ENCODE measurements at regions not wholly inside any gene's neighbourhood (a gene's known extent, or its start where the extent isn't known, plus 50 kb on each side); places are given as distances from the start of the nearest gene placed in this dataset.

GRCh38 chr13:89862011-89862690, 1485.3 kb upstream of the MIR17HG start:
- DNase-seq: no peak

- no peak for DNase-seq
Observed at GRCh38 chr13:89862691-89863036, 1484.8 kb upstream of the MIR17HG start.

DNA sequence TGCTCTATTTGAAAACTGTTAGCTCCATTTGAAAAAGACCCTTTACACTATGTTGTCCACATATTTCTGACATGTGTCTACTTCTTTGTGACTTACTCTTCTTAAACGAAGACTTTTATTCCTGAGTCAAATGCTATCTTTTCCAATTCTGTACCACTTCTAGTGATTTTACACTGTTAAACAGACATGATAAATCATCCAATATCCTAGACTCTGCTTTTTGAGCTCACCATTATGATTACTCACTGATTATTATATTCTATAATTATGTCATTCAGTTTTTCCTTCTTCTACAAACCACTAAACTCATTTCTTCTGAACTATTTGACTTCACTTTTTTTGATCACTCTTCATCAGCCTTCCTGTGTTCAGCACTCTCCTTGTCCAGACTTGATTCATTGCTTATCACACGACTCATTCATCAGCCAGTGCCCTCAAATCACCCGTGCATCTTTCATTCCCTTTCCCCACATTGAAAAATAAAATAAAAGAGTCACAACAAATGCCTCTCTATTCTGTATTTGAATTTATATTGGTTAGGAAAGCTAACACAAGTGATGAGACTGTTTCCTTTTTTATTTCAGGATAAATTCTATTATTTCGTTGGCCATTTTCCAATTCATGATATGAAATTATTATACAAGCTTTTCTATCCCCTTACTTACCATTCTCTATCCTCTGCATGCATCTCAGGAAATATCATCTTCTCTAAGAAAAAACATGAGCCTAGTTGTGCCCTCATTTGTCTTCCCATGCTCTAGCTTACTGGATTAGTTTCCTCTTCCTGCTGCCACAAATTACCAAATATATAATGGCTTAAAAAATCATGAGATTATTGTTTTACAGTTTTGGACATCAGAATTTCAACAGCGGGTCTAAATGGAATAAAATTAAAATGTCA, 1482.1 kb upstream of the MIR17HG start:
- no peak for DNase-seq

DNA sequence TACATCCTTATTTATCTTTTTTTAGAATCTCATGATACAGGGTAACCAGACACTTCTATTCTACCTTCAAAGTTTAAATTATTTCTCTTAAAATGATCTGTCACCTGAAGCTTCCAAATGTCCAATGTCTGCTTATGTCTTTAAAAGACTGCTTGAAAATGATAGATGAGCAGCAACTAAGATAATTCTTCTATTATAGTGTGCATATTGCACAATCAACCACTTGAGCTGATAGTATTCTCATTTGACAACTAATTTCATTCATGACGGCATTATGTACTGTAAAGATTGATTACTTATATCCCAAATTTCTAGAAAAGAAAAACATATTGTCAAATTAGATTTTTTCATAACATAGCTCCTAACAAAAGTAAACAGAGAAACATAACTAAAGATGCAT, 1478.2 kb upstream of the MIR17HG start:
- no peak for DNase-seq

GRCh38 chr13:89878904-89879303, 1468.6 kb upstream of the MIR17HG start:
- DNase-seq: no peak

DNA sequence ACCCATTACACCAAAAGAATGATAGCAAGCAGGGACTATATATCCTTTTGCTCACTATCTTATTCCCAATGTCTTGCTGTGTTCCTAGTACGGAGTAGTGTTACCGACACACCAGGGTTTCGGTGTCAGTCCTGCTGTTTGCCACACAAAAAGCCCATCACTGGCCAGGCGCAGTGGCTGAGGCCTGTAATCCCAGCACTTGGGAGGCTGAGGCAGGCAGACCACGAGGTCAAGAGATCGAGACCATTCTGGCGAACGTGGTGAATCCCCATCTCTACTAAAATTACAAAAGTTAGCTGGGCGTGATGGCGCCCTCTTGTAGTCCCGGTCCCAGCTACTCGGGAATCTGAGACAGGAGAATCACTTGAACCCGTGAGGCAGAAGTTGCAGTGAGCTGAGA, 1467.3 kb upstream of the MIR17HG start:
- no peak for DNase-seq

DNA sequence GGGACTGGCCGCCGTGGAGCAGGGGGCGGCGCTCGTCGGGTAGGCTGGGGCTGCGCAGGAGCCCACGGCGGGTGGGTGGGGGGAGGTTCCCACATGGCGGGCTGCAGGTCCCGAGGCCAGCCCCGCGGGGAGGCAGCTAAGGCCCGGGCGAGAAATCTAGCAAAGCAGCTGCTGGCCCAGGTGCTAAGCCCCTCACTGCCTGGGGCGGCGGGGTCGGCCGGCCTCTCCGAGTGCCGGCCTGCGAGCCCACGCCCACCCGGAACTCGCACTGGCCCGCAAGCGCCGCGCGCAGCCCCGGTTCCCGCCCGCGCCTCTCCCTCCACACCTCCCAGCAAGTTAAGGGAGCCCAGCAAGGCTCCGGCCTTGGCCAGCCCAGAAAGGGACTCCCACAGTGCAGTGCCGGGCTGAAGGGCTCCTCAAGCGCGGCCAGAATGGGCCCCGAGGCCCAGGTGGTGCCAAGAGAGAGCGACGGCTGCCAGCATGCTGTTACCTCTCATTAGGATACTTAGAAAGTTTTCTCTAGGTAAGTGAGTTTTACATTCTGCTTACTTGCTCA, 1463.5 kb upstream of the MIR17HG start:
- DNase-seq: no peak

- DNase-seq: no peak
Observed at GRCh38 chr13:89890806-89891205, 1456.7 kb upstream of the MIR17HG start.

GRCh38 chr13:89891416-89891815, 1456.1 kb upstream of the MIR17HG start:
- no peak for DNase-seq

DNA sequence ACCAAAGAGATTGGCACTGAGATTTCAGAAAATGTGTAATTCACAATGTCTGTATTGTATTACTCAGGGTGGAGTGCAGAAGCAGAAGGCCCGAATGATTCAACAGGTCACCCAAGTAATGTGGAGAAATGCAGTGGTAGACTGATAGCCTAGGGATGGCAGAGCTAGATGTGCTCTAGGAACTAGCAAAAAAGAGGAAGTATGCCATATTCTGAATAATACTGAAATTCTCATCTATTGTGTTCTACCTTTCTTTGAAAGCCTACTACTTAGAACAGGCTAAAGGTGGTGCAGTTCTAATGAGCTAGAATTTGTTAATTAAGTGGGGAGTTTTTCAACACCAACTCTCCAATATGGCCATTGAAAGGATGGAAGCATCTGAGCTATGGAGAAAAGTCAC, 1449.8 kb upstream of the MIR17HG start:
- no peak for DNase-seq

- no peak for DNase-seq
Observed at GRCh38 chr13:89899302-89900103, 1448.0 kb upstream of the MIR17HG start.

- DNase-seq: no peak
Observed at GRCh38 chr13:89900104-89900765, 1447.3 kb upstream of the MIR17HG start.

DNA sequence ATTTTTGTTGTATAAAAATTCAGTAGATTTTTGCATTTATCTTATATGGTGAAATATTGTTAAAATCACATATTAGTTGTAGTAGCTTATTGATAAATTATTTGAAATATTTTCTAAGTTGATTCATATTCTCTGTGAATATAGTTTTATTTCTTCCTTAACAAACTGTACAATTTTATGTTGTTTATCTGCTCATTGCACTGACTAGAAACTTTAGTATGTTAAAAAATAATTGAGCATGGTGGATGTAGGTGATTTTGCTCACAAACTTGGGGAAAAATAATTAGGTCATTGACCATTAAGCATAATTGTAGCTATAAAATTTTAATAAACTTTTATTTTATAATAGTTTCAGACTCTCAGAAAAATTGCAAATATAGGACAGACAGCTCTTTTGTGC, 1445.3 kb upstream of the MIR17HG start:
- DNase-seq: no peak

DNA sequence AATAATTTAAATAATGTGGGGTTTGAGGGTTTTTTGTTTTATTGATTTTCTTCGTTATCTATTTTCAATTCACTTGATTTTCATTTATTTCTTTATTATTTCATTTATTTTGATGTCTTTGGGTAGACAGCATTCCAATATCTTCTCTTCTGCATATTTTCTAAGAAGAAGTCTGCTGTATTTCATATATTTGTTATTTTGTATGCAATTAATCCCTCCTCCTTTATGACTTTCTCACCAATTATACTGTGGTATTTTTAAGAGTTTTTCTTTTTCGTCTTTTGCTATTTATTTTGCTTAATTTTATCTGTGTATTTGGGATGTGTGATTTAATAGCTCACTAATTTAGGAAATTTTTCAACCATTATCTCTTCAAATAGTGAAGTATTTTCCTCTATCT, 1444.4 kb upstream of the MIR17HG start:
- DNase-seq: no peak

DNA sequence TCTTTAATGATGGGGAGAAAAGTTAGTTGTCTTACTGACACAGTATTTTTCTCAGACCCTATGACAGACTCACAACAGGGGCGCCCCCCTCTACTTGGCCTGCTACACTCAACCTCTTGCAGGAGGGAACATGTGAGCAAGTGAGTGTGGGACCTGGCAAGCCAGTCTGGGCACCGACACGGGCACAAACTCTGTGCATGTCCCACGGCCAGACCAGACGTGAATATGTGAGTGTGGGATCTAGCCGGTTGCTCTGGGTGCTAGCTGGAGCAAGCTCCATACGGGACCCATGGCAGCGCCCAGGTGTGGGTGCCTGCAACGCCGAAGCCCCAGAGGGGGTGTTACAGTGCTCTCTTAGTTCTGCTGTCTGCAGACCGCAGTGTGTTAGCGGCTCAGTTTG, 1437.3 kb upstream of the MIR17HG start:
- DNase-seq: no peak

DNA sequence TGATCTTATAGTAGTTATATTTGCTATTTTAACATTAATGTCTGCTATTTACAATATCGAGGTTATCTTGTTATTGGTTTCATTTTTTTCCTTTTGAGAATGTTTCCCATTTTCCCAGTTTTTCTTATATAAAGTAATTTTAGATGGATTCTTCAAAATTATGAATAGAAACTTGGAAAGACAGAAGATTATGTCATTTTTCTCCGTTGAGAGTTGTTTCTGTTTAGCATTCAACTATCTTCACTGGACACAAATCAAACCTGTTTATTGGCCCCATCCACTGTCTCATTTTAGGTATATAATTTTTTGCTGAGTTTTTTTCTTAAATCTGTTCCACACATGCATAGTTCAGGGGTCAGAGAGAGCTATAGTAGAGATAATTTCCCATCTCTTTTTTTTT, 1430.9 kb upstream of the MIR17HG start:
- DNase-seq: no peak

DNA sequence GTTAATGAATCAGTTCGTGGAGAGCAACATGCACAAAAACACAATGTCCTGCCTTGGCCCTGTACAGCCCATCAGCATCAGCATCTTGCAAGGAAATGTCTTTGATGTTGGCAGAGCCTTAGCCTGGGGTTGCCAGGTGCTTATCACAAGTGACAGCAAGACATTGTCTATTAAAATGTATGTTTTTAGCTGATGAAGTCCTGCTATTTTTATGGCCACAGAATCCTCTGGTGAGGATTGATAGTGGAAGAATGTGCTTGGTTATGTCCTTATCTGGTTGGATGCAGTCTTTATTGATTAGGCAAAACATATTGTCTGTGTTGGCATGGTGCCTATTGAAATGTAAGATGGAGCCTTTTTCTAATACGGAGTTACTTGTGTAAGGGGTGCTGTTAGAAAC, 1427.0 kb upstream of the MIR17HG start:
- no peak for DNase-seq

DNA sequence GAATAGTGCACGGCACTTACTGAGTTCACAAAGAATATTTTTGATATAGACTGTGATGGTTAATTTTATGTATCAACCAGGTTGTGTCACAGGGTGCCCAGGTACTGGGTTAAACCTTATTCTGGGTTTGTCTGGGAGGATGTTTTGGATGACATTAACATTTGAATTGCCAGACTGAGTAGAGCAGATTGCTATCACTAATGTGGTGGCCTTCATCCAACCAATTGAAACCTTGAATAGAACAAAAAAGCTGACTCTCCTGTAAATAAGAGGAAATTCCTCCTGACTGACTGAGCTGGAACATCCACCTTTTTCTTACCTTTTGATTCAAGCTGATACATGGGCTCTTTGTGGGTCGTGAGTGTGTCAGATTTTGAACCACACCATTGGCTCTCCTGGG, 1424.4 kb upstream of the MIR17HG start:
- no peak for DNase-seq

- DNase-seq: no peak
Observed at GRCh38 chr13:89923736-89924135, 1423.8 kb upstream of the MIR17HG start.

GRCh38 chr13:89925107-89925506, 1422.4 kb upstream of the MIR17HG start:
- no peak for DNase-seq

GRCh38 chr13:89930861-89931260, 1416.6 kb upstream of the MIR17HG start:
- no peak for DNase-seq

- no peak for DNase-seq
Observed at GRCh38 chr13:89932902-89933301, 1414.6 kb upstream of the MIR17HG start.

DNA sequence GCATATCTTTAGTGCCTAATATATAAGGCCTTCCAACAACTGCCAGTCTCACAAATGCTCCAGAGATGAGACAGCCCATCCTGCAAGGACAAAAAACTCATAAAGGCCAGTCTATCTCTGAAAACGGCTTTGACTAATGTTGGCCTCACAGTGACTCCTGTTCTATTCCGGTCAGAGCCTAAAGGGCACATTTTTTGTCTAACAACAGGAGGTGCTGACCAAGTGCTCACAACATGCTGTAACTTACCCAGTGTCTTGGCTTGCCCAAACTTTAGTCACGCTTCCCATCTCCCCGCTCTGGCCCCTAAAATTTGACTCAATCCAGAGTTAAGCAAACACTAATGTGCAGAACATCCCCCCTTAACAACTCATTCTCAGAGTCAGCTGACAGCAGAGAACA, 1411.2 kb upstream of the MIR17HG start:
- no peak for DNase-seq

All from activated T-cell treated with anti-CD3 and anti-CD28 coated beads, Interleukin-2, amount 50 U/mL, for 1 hour (primary cell).